Activated CD4-positive, alpha-beta memory T cell treated with anti-CD3 and anti-CD28 coated beads, Interleukin-2, amount 10 ng/mL, durations not matched to agents 7 days and 5 days (primary cell): ENCODE measurements at regions not wholly inside any gene's neighbourhood (a gene's known extent, or its start where the extent isn't known, plus 50 kb on each side); places are given as distances from the start of the nearest gene placed in this dataset.

Experiments used
- CTCF ChIA-PET: fragments of 350-600 bp; sonication (Branson Sonifier 250); formaldehyde crosslinking; loops from one replicate; lab custom pipeline; 2021; ENCODE audit warnings: antibody characterized with exemption, inconsistent platforms; lab: Charles Lee
- POLR2A ChIA-PET: fragments of 350-600 bp; sonication (Branson Sonifier 250); formaldehyde crosslinking; loops from one replicate; lab custom pipeline; 2021; ENCODE audit warnings: antibody characterized with exemption; lab: Charles Lee
- DNase-seq: peaks from one replicate; pipeline ENCODE4 v3.0.0-alpha.2; 2020
- H3K27ac Mint-ChIP-seq: one replicate; pipeline ENCODE4 v1.8.0; 2021; ENCODE audit warnings: mild to moderate bottlenecking, mixed read lengths
- H3K27me3 Mint-ChIP-seq: one replicate; pipeline ENCODE4 v1.8.0; 2021; ENCODE audit warnings: mixed read lengths
- H3K36me3 Mint-ChIP-seq: one replicate; pipeline ENCODE4 v1.8.0; 2021; ENCODE audit warnings: low read depth, mixed read lengths
- H3K4me1 Mint-ChIP-seq: one replicate; pipeline ENCODE4 v1.8.0; 2021; ENCODE audit warnings: mixed read lengths
- H3K4me3 Mint-ChIP-seq: one replicate; pipeline ENCODE4 v1.8.0; 2021; ENCODE audit warnings: mild to moderate bottlenecking, mixed read lengths
- H3K9me3 Mint-ChIP-seq: one replicate; pipeline ENCODE4 v1.8.0; 2021; ENCODE audit warnings: mixed read lengths

- Mint-ChIP-seq H3K27me3 (no peaks in the 10 kb centered on the region), H3K4me3 (no peak overlapping the region), H3K9me3 (no peaks in the 10 kb centered on the region), H3K36me3 (no peaks in the 10 kb centered on the region), H3K27ac (no peak overlapping the region), H3K4me1 (no peaks in the 10 kb centered on the region)
- DNase-seq = no peak
- POLR2A ChIA-PET = no interaction called here
- CTCF ChIA-PET = no interaction called here
These were observed 2131.7 kb downstream of the ARAP2 start for GRCh38 chr4:34112573-34112972.

- H3K27ac Mint-ChIP-seq = no peak overlapping the region
- H3K27me3 Mint-ChIP-seq = no peaks in the 10 kb centered on the region
- no peaks in the 10 kb centered on the region for H3K4me1 Mint-ChIP-seq
- no peak overlapping the region for H3K4me3 Mint-ChIP-seq
- CTCF ChIA-PET = no interaction called here
- peaks cover 10% of the 10 kb centered on the region for H3K9me3 Mint-ChIP-seq
- H3K36me3 Mint-ChIP-seq = no peaks in the 10 kb centered on the region
- POLR2A ChIA-PET = no interaction called here
- no peak for DNase-seq
These were observed 2105.9 kb downstream of the ARAP2 start for GRCh38 chr4:34138385-34138784.

- no peaks in the 10 kb centered on the region for H3K36me3 Mint-ChIP-seq
- CTCF ChIA-PET = no interaction called here
- no peak for DNase-seq
These were observed 2105.0 kb downstream of the ARAP2 start for GRCh38 chr4:34139346-34139745.

DNA sequence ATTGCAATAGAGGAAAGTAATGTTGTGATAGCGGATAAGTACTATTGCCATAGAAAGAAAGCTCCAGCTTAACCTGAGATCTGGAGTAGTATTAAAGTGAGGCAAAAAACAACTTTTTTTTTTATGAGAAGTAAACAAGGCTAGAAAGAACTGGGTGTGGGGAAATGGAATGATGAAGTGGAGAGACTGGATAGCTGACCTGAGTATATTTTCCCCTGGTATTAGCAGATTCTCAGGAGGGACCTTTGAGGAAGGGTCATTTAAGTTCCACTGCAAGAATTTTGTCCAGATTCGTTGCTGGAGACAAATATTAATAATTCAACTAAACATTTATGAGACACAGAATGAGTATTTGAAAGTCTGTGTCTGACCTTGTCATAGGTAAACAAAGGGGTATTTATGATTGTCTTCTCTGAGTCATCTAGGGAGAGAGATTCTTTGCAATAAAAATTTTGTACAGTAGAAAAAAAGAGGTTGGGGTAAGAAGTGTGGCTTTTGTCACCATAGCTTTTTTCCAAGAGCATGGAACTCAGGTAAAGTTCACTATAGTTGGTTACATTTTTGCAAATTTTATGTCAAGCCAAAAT, 2095.9 kb downstream of the ARAP2 start:
- DNase-seq = no peak
- ChIA-PET CTCF (no interaction called here), POLR2A (no interaction called here)
- Mint-ChIP-seq H3K9me3 (peaks cover 4% of the 10 kb centered on the region), H3K27me3 (no peaks in the 10 kb centered on the region), H3K4me1 (no peaks in the 10 kb centered on the region), H3K4me3 (no peak overlapping the region), H3K27ac (no peak overlapping the region), H3K36me3 (no peaks in the 10 kb centered on the region)

More at GRCh38 chr4:34139346-34139745, 2105.0 kb downstream of the ARAP2 start:
- no peak overlapping the region for H3K27ac Mint-ChIP-seq
- peaks cover 10% of the 10 kb centered on the region for H3K9me3 Mint-ChIP-seq
- POLR2A ChIA-PET = no interaction called here
- H3K4me3 Mint-ChIP-seq = no peak overlapping the region
- no peaks in the 10 kb centered on the region for H3K4me1 Mint-ChIP-seq
- no peaks in the 10 kb centered on the region for H3K27me3 Mint-ChIP-seq

GRCh38 chr4:34157547-34157946, 2086.8 kb downstream of the ARAP2 start:
- H3K36me3 Mint-ChIP-seq = no peaks in the 10 kb centered on the region
- DNase-seq = no peak
- no peaks in the 10 kb centered on the region for H3K27me3 Mint-ChIP-seq
- no peak overlapping the region for H3K4me3 Mint-ChIP-seq
- POLR2A ChIA-PET = no interaction called here
- H3K4me1 Mint-ChIP-seq = no peaks in the 10 kb centered on the region
- CTCF ChIA-PET = no interaction called here
- H3K27ac Mint-ChIP-seq = no peak overlapping the region
- no peaks in the 10 kb centered on the region for H3K9me3 Mint-ChIP-seq

DNA sequence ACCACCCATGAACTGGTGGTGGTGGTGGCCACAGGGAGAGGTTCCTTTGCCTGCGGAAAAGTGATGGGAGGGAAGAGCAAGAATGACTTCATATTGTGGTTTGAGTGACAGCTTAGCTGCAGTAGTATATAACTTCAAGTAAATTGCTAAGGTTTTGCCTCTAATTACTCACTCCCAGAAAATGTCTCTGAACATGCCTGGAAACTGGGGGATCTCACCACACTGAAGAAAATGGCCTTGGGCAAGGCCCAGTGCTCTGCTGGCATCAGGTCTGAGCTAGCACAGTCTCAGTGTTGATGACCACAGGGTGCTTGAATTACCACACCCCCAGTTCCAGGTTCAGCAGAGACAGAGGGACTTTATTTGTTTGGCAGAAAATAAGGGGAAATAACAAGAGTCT, 2085.4 kb downstream of the ARAP2 start:
- Mint-ChIP-seq H3K27ac (no peak overlapping the region), H3K4me1 (no peaks in the 10 kb centered on the region), H3K9me3 (no peaks in the 10 kb centered on the region), H3K27me3 (no peaks in the 10 kb centered on the region), H3K4me3 (no peak overlapping the region), H3K36me3 (no peaks in the 10 kb centered on the region)
- POLR2A ChIA-PET = no interaction called here
- CTCF ChIA-PET = no interaction called here
- no peak for DNase-seq

DNA sequence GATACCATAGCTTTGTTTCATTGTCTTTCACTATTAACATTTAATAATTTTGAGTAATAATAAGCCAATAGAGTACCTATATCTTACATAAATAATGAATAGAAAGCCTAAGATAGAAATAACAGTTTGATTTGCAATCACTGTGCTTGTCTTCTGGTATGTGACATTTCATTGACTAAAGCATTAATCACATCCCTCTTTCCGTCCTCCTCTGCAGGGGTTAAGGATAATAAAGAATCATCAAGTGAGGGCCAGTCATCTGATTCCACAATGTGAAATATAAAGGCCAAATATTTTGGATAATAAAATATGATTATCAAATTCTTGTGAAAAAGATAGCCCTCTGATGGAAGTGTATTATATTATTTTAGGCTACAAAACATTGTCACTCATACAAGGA, 2073.4 kb downstream of the ARAP2 start:
- H3K36me3 Mint-ChIP-seq = no peaks in the 10 kb centered on the region
- no peak overlapping the region for H3K27ac Mint-ChIP-seq
- no peak for DNase-seq
- no peaks in the 10 kb centered on the region for H3K27me3 Mint-ChIP-seq
- ChIA-PET POLR2A (no interaction called here), CTCF (no interaction called here)
- no peaks in the 10 kb centered on the region for H3K4me1 Mint-ChIP-seq
- no peak overlapping the region for H3K4me3 Mint-ChIP-seq
- H3K9me3 Mint-ChIP-seq = peaks cover 11% of the 10 kb centered on the region

DNA sequence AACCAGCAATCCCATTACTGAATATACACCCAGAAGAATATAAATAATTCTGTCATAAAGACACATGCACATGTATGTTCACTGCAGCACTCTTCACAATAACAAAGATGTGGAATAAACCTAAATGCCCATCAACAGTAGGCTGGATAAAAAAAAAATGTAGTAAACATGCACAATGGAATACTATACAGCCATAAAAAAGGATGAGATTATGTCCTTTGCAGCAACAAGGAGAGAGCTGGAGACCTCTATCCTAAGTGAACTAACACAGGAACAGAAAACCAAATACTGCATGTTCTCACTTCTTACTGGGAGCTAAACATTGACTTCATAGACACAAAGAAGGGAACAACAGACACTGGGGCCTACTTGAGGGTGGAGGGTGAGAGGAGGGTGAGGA, 2067.7 kb downstream of the ARAP2 start:
- H3K4me1 Mint-ChIP-seq = no peaks in the 10 kb centered on the region
- POLR2A ChIA-PET = no interaction called here

DNA sequence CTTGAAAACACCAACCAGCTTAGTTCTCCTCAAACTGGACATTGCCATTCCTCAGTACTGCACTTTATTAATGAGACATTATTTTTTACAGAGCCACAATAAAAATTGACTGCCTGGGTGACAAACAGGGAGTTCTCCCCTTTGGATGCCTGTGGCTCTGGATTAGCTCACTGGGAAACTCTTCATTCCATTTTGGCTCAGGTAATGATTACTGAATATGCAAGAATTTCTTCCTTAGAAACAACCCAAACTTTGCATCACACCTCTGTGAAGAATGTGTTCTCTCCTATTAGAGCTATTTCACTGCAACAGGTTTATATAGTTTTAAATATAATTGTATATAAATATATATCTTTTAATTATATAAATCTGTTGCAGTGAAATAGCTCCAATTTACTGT, 2065.8 kb downstream of the ARAP2 start:
- POLR2A ChIA-PET = no interaction called here
- CTCF ChIA-PET = no interaction called here
- H3K27me3 Mint-ChIP-seq = no peaks in the 10 kb centered on the region

More for the DNA sequence above, 2067.7 kb downstream of the ARAP2 start:
- CTCF ChIA-PET = no interaction called here
- H3K27ac Mint-ChIP-seq = no peak overlapping the region
- no peak for DNase-seq
- H3K36me3 Mint-ChIP-seq = no peaks in the 10 kb centered on the region
- H3K4me3 Mint-ChIP-seq = no peak overlapping the region
- no peaks in the 10 kb centered on the region for H3K27me3 Mint-ChIP-seq
- peaks cover 21% of the 10 kb centered on the region for H3K9me3 Mint-ChIP-seq

DNA sequence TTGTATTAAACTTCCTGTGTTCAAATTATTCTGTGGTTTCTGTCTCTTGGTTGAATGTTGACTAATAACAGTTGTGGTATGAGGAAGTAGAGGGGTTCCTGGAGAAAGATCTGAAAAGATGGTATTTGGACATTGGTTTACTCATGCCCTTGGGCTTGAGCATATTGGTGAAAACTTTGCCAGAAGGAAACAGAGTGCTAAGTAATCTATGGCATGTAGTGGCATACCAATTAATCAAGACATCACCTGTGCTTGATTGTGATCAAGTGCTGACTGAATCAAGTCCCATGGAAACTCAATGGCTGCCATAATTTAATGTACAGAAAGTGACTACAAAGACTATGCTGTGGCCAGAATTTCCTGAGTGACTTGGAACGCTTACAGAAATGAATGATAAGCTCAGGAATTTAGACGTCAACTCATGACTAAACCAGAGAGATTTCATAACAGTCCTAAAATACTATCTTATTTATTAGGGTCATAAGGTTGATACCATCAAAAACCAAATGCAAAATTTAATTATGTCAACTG, 2062.9 kb downstream of the ARAP2 start:
- Mint-ChIP-seq H3K9me3 (peaks cover 9% of the 10 kb centered on the region), H3K36me3 (no peaks in the 10 kb centered on the region), H3K27ac (no peak overlapping the region), H3K4me3 (no peak overlapping the region), H3K27me3 (no peaks in the 10 kb centered on the region), H3K4me1 (no peaks in the 10 kb centered on the region)
- POLR2A ChIA-PET = no interaction called here
- no peak for DNase-seq
- CTCF ChIA-PET = no interaction called here

More for the DNA sequence above, 2065.8 kb downstream of the ARAP2 start:
- H3K4me1 Mint-ChIP-seq = no peaks in the 10 kb centered on the region
- DNase-seq = no peak
- no peaks in the 10 kb centered on the region for H3K36me3 Mint-ChIP-seq
- H3K9me3 Mint-ChIP-seq = peaks cover 21% of the 10 kb centered on the region
- H3K4me3 Mint-ChIP-seq = no peak overlapping the region
- no peak overlapping the region for H3K27ac Mint-ChIP-seq

DNA sequence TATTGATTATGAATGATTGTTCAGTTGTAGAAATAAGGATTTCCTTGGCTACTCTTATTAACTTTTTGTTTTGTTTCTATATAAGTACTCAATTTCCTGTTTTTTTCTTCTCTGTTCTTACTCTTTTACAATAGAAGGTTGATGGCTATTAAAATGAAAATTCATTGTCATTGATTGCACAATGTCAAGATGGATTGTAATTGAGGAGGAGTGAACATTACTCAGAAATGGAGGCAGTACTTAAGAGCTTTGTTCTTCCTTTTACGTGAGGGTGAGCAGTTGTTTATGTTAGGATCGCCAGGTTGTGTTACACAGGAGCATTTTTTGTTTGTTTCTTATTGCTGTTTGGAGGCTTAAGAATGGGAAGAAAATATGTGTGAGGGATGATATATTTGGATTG, 2062.4 kb downstream of the ARAP2 start:
- Mint-ChIP-seq H3K27ac (no peak overlapping the region), H3K27me3 (no peaks in the 10 kb centered on the region), H3K9me3 (peaks cover 5% of the 10 kb centered on the region), H3K4me3 (no peak overlapping the region), H3K36me3 (no peaks in the 10 kb centered on the region), H3K4me1 (no peaks in the 10 kb centered on the region)
- POLR2A ChIA-PET = no interaction called here
- no peak for DNase-seq
- CTCF ChIA-PET = no interaction called here

DNA sequence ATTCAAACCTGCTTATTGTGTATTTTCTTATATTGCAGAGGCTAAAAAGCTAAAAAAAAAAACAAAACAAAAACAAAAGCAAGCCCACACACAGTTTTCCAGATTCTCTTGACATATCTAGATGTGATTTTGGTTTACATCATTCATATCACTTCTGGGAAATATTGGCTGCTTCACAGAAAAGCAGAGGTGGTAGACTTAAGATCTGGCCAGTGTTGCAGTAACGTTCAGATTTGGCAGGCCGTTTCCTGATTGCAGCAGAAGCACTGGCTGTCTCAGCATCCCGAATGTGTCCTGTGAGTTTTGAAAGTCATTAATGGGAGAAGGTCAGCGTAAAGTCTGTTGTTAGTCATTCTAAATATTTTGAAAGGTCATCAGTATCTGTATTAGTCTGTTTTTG, 2062.0 kb downstream of the ARAP2 start:
- Mint-ChIP-seq H3K27ac (no peak overlapping the region), H3K36me3 (no peaks in the 10 kb centered on the region), H3K4me3 (no peak overlapping the region), H3K9me3 (peaks cover 2% of the 10 kb centered on the region), H3K27me3 (no peaks in the 10 kb centered on the region), H3K4me1 (no peaks in the 10 kb centered on the region)
- CTCF ChIA-PET = no interaction called here
- DNase-seq = no peak
- POLR2A ChIA-PET = no interaction called here

GRCh38 chr4:34183926-34184325, 2060.4 kb downstream of the ARAP2 start:
- no peaks in the 10 kb centered on the region for H3K27me3 Mint-ChIP-seq
- H3K9me3 Mint-ChIP-seq = peaks cover 3% of the 10 kb centered on the region
- ChIA-PET CTCF (no interaction called here), POLR2A (no interaction called here)
- H3K36me3 Mint-ChIP-seq = no peaks in the 10 kb centered on the region
- DNase-seq = no peak
- H3K4me3 Mint-ChIP-seq = no peak overlapping the region
- no peaks in the 10 kb centered on the region for H3K4me1 Mint-ChIP-seq
- no peak overlapping the region for H3K27ac Mint-ChIP-seq

- H3K9me3 Mint-ChIP-seq = peaks cover 4% of the 10 kb centered on the region
- H3K4me1 Mint-ChIP-seq = no peaks in the 10 kb centered on the region
- no peaks in the 10 kb centered on the region for H3K27me3 Mint-ChIP-seq
- CTCF ChIA-PET = no interaction called here
- H3K27ac Mint-ChIP-seq = no peak overlapping the region
- no peak for DNase-seq
- H3K36me3 Mint-ChIP-seq = no peaks in the 10 kb centered on the region
- POLR2A ChIA-PET = no interaction called here
- no peak overlapping the region for H3K4me3 Mint-ChIP-seq
These were observed 2057.3 kb downstream of the ARAP2 start for GRCh38 chr4:34187056-34187455.
